DND-41 (cell line): ENCODE measurements at regions not wholly inside any gene's neighbourhood (a gene's known extent, or its start where the extent isn't known, plus 50 kb on each side); places are given as distances from the start of the nearest gene placed in this dataset.
A peak's percentile ranks its signal among the peaks of the same experiment; 100 is the strongest.

Experiments
- ATAC-seq: fragments of 200-7000 bp; cut with Tn5 transposase; 3 replicates; pipeline ENCODE4 v1.9.1; 2021; ENCODE audit warnings: low read depth; ENCODE audit not compliant: insufficient read depth
- DNase-seq: peaks from one replicate; pipeline ENCODE4 v3.0.0-alpha.2; 2020
- H2AFZ ChIP-seq: 2 replicates; pipeline ENCODE4 v1.6.0; 2012; ENCODE audit warnings: low read depth, low read length
- H3K27ac ChIP-seq: 2 replicates; pipeline ENCODE4 v1.5.1; 2012; ENCODE audit warnings: low read length, inconsistent platforms
- H3K27me3 ChIP-seq: fragments of 200-600 bp; sonication (generic); 2 replicates; pipeline ENCODE4 v1.6.0; 2012; ENCODE audit warnings: low read length, mild to moderate bottlenecking, inconsistent platforms; ENCODE audit not compliant: insufficient read depth, poor library complexity
- H3K36me3 ChIP-seq: 2 replicates; pipeline ENCODE4 v1.5.1; 2012; ENCODE audit warnings: low read length, inconsistent platforms; ENCODE audit not compliant: insufficient read depth
- H3K4me1 ChIP-seq: 2 replicates; pipeline ENCODE4 v1.5.1; 2012; ENCODE audit warnings: mild to moderate bottlenecking, low read length; ENCODE audit not compliant: insufficient read depth
- H3K4me2 ChIP-seq: 2 replicates; pipeline ENCODE4 v1.6.0; 2012; ENCODE audit warnings: mild to moderate bottlenecking, moderate library complexity, low read length, inconsistent platforms; ENCODE audit not compliant: insufficient read depth
- H3K4me3 ChIP-seq, 2 experiments: fragments of 200-600 bp in 1 of 2; shearing (Covaris generic) in 1 of 2; 2 replicates each; pipeline ENCODE4 v1.5.1; 2012 to 2016; ENCODE audit warnings: inconsistent platforms in 2 of 2, low read length in 2 of 2, mild to moderate bottlenecking in 2 of 2, low read depth in 1 of 2, moderate library complexity in 1 of 2
- H3K79me2 ChIP-seq: 2 replicates; pipeline ENCODE4 v1.6.0; 2012; ENCODE audit warnings: low read length, inconsistent platforms; ENCODE audit not compliant: insufficient read depth
- H3K9ac ChIP-seq: 2 replicates; pipeline ENCODE4 v1.6.0; 2012; ENCODE audit warnings: low read depth, mild to moderate bottlenecking, inconsistent platforms, low read length, moderate library complexity
- H3K9me3 ChIP-seq: 2 replicates; pipeline ENCODE4 v1.5.1; 2012; ENCODE audit warnings: low read length, moderate library complexity, mild to moderate bottlenecking, inconsistent platforms; ENCODE audit not compliant: insufficient read depth, severe bottlenecking
- H4K20me1 ChIP-seq: 2 replicates; pipeline ENCODE4 v1.6.0; 2012; ENCODE audit warnings: low read length; ENCODE audit not compliant: insufficient read depth
- CTCF ChIP-seq: IDR thresholded peaks from 2 replicates; pipeline ENCODE4 v1.5.1; 2012; ENCODE audit warnings: borderline replicate concordance, low read length, moderate library complexity, mild to moderate bottlenecking; ENCODE audit not compliant: poor library complexity, severe bottlenecking; ENCODE audit errors: extremely low read depth
- EZH2 ChIP-seq: IDR thresholded peaks from 3 replicates; pipeline ENCODE4 v1.6.1; 2012; ENCODE audit warnings: borderline replicate concordance, low read depth, mild to moderate bottlenecking, moderate library complexity, low read length, inconsistent platforms; ENCODE audit not compliant: severe bottlenecking

GRCh38 chr19:31943191-31943661 is 402.2 kb upstream of the ZNF507 start:
- no peak overlapping the region for H3K4me2 ChIP-seq
- no peaks in the 10 kb centered on the region for H4K20me1 ChIP-seq
- TF ChIP-seq CTCF (no peak), EZH2 (no peak)
- H3K4me1 ChIP-seq, result no peaks in the 10 kb centered on the region
- no peak overlapping the region for H3K9ac ChIP-seq
- ATAC-seq (no peak), DNase-seq (no peak)
- no peaks in the 10 kb centered on the region for H3K9me3 ChIP-seq
- no peaks in the 10 kb centered on the region for H3K36me3 ChIP-seq
- no peaks in the 10 kb centered on the region for H3K79me2 ChIP-seq
- no peak overlapping the region for H2AFZ ChIP-seq
- H3K4me3 ChIP-seq, result no peak overlapping the region
- no peak overlapping the region for H3K27ac ChIP-seq
- no peaks in the 10 kb centered on the region for H3K27me3 ChIP-seq

GRCh38 chr19:31943778-31944177 is 401.6 kb upstream of the ZNF507 start:
- no peaks in the 10 kb centered on the region for H3K27me3 ChIP-seq
- no peak overlapping the region for H2AFZ ChIP-seq
- no peaks in the 10 kb centered on the region for H3K36me3 ChIP-seq
- no peak overlapping the region for H3K9ac ChIP-seq
- no peak overlapping the region for H3K27ac ChIP-seq
- no peak for TF ChIP-seq EZH2
- no peak for TF ChIP-seq CTCF
- H3K4me1 ChIP-seq, result no peaks in the 10 kb centered on the region
- no peaks in the 10 kb centered on the region for H3K79me2 ChIP-seq
- H3K9me3 ChIP-seq, result no peaks in the 10 kb centered on the region
- H3K4me2 ChIP-seq, result no peak overlapping the region
- no peaks in the 10 kb centered on the region for H4K20me1 ChIP-seq
- no peak overlapping the region for H3K4me3 ChIP-seq
- no peak for ATAC-seq
- DNase-seq, result no peak

GRCh38 chr19:31944326-31944725 is 401.1 kb upstream of the ZNF507 start:
- H2AFZ ChIP-seq, result no peak overlapping the region
- no peak for DNase-seq
- TF ChIP-seq CTCF (no peak), EZH2 (no peak)
- H3K9me3 ChIP-seq, result no peaks in the 10 kb centered on the region
- no peaks in the 10 kb centered on the region for H4K20me1 ChIP-seq
- H3K36me3 ChIP-seq, result no peaks in the 10 kb centered on the region
- H3K27me3 ChIP-seq, result no peaks in the 10 kb centered on the region
- H3K4me2 ChIP-seq, result no peak overlapping the region
- H3K27ac ChIP-seq, result no peak overlapping the region
- no peak overlapping the region for H3K4me3 ChIP-seq
- no peak for ATAC-seq
- no peaks in the 10 kb centered on the region for H3K79me2 ChIP-seq
- H3K9ac ChIP-seq, result no peak overlapping the region
- H3K4me1 ChIP-seq, result no peaks in the 10 kb centered on the region

GRCh38 chr19:31946491-31946890 is 398.9 kb upstream of the ZNF507 start:
- Histone ChIP-seq H3K27ac (no peak overlapping the region), H4K20me1 (no peaks in the 10 kb centered on the region), H3K4me2 (no peak overlapping the region), H3K36me3 (no peaks in the 10 kb centered on the region), H3K27me3 (no peaks in the 10 kb centered on the region), H3K4me3 (no peak overlapping the region), H3K9me3 (no peaks in the 10 kb centered on the region), H3K4me1 (no peaks in the 10 kb centered on the region), H3K9ac (no peak overlapping the region), H2AFZ (no peak overlapping the region), H3K79me2 (no peaks in the 10 kb centered on the region)
- DNase-seq (peak; percentile 6), ATAC-seq (no peak)
- TF ChIP-seq CTCF (no peak), EZH2 (no peak)
